Fibroblast of lung (primary cell): ENCODE measurements at regions not wholly inside any gene's neighbourhood (a gene's known extent, or its start where the extent isn't known, plus 50 kb on each side); places are given as distances from the start of the nearest gene placed in this dataset.

ENCODE experiments used
- DNase-seq, 2 donors: peaks; one replicate each; pipeline versions ENCODE4 v3.0.0 to v3.0.0-alpha.2; 2010; ENCODE audit warnings: low read depth in 2 of 2
- H2AFZ ChIP-seq: 2 replicates; pipeline ENCODE4 v1.5.1; 2012; ENCODE audit warnings: low read length, control low read depth, inconsistent platforms
- H3K27ac ChIP-seq: 2 replicates; pipeline ENCODE4 v1.5.1; 2011; ENCODE audit warnings: low read length, control low read depth; ENCODE audit not compliant: insufficient read depth
- H3K27me3 ChIP-seq: 2 replicates; pipeline ENCODE4 v1.5.1; 2011; ENCODE audit warnings: mild to moderate bottlenecking, low read length; ENCODE audit not compliant: control insufficient read depth, insufficient read depth
- H3K36me3 ChIP-seq: 2 replicates; pipeline ENCODE4 v1.5.1; 2011; ENCODE audit warnings: low read length; ENCODE audit not compliant: control insufficient read depth, insufficient read depth
- H3K4me1 ChIP-seq: 2 replicates; pipeline ENCODE4 v1.5.1; 2011; ENCODE audit warnings: low read length; ENCODE audit not compliant: control insufficient read depth, insufficient read depth; ENCODE audit errors: extremely low read depth
- H3K4me2 ChIP-seq: 2 replicates; pipeline ENCODE4 v1.5.1; 2011; ENCODE audit warnings: low read length, control low read depth; ENCODE audit not compliant: insufficient read depth; ENCODE audit errors: extremely low read depth
- H3K4me3 ChIP-seq, 4 experiments: fragments of 200-600 bp in 1 of 4; sonication (generic) in 1 of 4; replicated peaks in 1 of 4; 2 replicates each; pipeline ENCODE4 v1.5.1; 2011 to 2016; ENCODE audit warnings: low read length in 4 of 4, low read depth in 3 of 4, mild to moderate bottlenecking in 3 of 4, control low read depth in 2 of 4, inconsistent platforms in 1 of 4, mixed read lengths in 1 of 4; ENCODE audit not compliant: insufficient read depth in 1 of 4; ENCODE audit errors: control extremely low read depth in 1 of 4
- H3K79me2 ChIP-seq: 2 replicates; pipeline ENCODE4 v1.5.1; 2012; ENCODE audit warnings: mild to moderate bottlenecking, low read length, inconsistent platforms; ENCODE audit not compliant: control insufficient read depth, insufficient read depth
- H3K9ac ChIP-seq: 2 replicates; pipeline ENCODE4 v1.5.1; 2011; ENCODE audit warnings: mild to moderate bottlenecking, low read length, control low read depth; ENCODE audit not compliant: insufficient read depth
- H3K9me3 ChIP-seq: 2 replicates; pipeline ENCODE4 v1.5.1; 2012; ENCODE audit warnings: low read depth, low read length; ENCODE audit not compliant: control insufficient read depth, insufficient read depth
- H4K20me1 ChIP-seq: 2 replicates; pipeline ENCODE4 v1.5.1; 2011; ENCODE audit warnings: low read length; ENCODE audit not compliant: control insufficient read depth, insufficient read depth; ENCODE audit errors: extremely low read depth
- EZH2 ChIP-seq: IDR thresholded peaks from 2 replicates; pipeline ENCODE4 v1.5.1; 2012; ENCODE audit warnings: low read length, control low read depth, mild to moderate bottlenecking; ENCODE audit errors: missing control alignments
- TF ChIP-seq, protein P1 (sequence below), 2 donors: IDR thresholded peaks in 1 of 2; conservative IDR thresholded peaks in 1 of 2; 1 replicate in 1 of 2; 2 replicates in 1 of 2; pipeline ENCODE4 v1.5.1; 2011 to 2012; ENCODE audit warnings: low read length in 2 of 2, control low read depth in 1 of 2, inconsistent platforms in 1 of 2, low read depth in 1 of 2, mild to moderate bottlenecking in 1 of 2

DNA sequence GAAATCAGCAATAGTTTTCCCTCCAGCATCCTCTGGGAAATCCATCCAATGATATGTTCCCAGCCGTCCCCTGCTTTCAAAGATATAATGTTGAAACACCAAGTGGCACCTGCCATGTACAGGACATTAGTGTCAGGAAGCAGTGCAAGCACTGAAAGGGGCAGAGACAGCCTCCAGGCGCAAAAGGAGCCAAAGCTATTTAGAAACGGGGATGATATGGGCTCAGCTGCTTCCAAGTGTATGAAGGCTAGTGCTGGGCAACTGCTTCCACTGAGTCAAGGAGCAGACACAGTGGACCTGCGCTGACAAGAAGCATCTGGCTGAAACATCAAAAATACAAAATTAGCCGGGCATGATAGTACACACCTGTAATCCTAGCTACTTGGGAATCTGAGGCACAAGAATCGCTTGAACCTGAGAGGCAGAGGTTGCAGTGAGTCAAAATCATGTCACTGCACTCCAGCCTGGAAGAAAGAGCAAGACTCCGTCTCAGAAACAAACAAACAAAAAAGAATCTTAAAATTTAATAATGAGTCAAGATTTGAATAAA, 119.7 kb downstream of the AQP9 start:
- H3K36me3 ChIP-seq: no peaks in the 10 kb centered on the region
- H3K4me1 ChIP-seq: peaks cover 3% of the 10 kb centered on the region
- H3K79me2 ChIP-seq: no peaks in the 10 kb centered on the region
- no peaks in the 10 kb centered on the region for H3K9me3 ChIP-seq
- no peak for DNase-seq
- H2AFZ ChIP-seq: no peak overlapping the region
- H3K4me2 ChIP-seq: no peak overlapping the region
- no peak overlapping the region for H3K27ac ChIP-seq
- no peaks in the 10 kb centered on the region for H4K20me1 ChIP-seq
- TF ChIP-seq, protein P1, sequence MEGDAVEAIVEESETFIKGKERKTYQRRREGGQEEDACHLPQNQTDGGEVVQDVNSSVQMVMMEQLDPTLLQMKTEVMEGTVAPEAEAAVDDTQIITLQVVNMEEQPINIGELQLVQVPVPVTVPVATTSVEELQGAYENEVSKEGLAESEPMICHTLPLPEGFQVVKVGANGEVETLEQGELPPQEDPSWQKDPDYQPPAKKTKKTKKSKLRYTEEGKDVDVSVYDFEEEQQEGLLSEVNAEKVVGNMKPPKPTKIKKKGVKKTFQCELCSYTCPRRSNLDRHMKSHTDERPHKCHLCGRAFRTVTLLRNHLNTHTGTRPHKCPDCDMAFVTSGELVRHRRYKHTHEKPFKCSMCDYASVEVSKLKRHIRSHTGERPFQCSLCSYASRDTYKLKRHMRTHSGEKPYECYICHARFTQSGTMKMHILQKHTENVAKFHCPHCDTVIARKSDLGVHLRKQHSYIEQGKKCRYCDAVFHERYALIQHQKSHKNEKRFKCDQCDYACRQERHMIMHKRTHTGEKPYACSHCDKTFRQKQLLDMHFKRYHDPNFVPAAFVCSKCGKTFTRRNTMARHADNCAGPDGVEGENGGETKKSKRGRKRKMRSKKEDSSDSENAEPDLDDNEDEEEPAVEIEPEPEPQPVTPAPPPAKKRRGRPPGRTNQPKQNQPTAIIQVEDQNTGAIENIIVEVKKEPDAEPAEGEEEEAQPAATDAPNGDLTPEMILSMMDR (conservative IDR thresholded peaks at IDR 0.05 in 1 of 2, IDR thresholded peaks at IDR 0.05 in 1 of 2; ENCODE audit: low read depth in 1 of 2, low read length in 2 of 2): no peak
- TF ChIP-seq EZH2: no peak
- peaks cover 4% of the 10 kb centered on the region for H3K27me3 ChIP-seq
- H3K9ac ChIP-seq: no peak overlapping the region
- no peak overlapping the region for H3K4me3 ChIP-seq

DNA sequence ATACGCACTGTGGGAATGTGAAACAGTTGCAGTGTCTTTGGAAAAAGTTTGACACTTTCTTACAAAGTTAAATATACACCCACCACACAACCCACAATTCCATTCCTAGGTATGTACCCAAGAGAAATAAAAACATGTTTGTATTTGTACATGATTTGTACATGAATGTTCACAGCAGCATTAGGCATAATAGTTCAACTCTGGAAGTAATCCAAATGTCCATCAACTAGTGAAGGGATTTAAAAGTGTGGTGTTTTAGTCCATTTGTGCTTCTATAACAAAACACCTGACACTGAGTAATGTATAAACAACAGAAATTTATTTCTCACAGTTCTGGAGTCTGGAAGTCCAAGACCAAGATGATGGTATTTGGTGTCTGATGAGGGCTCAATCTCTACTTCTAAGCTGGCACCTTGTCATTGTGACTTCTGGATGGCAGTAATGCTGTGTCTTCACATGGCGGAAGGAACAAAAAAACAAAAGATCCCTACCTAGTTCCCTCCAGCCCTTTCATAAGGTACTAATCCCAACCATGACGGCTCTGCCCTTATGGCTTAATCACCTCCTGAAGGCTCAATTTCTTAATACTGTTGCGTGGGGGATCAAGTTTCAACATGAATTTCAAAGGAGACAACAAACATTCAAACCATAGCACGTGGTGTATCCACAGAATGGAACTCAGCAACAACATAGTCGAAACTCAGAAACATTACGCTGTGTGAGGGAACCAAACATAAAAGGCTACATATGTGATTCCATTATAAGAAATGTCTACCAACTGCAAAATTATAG, 120.5 kb downstream of the AQP9 start:
- no peak overlapping the region for H3K9ac ChIP-seq
- TF ChIP-seq EZH2: no peak
- TF ChIP-seq, protein P1 (conservative IDR thresholded peaks at IDR 0.05 in 1 of 2, IDR thresholded peaks at IDR 0.05 in 1 of 2; ENCODE audit: low read depth in 1 of 2, low read length in 2 of 2): no peak
- H2AFZ ChIP-seq: no peak overlapping the region
- no peaks in the 10 kb centered on the region for H3K79me2 ChIP-seq
- no peaks in the 10 kb centered on the region for H4K20me1 ChIP-seq
- DNase-seq: no peak
- no peak overlapping the region for H3K4me2 ChIP-seq
- H3K4me3 ChIP-seq: no peak overlapping the region
- peaks cover 4% of the 10 kb centered on the region for H3K27me3 ChIP-seq
- no peaks in the 10 kb centered on the region for H3K36me3 ChIP-seq
- H3K9me3 ChIP-seq: no peaks in the 10 kb centered on the region
- H3K4me1 ChIP-seq: peaks cover 3% of the 10 kb centered on the region
- no peak overlapping the region for H3K27ac ChIP-seq

DNA sequence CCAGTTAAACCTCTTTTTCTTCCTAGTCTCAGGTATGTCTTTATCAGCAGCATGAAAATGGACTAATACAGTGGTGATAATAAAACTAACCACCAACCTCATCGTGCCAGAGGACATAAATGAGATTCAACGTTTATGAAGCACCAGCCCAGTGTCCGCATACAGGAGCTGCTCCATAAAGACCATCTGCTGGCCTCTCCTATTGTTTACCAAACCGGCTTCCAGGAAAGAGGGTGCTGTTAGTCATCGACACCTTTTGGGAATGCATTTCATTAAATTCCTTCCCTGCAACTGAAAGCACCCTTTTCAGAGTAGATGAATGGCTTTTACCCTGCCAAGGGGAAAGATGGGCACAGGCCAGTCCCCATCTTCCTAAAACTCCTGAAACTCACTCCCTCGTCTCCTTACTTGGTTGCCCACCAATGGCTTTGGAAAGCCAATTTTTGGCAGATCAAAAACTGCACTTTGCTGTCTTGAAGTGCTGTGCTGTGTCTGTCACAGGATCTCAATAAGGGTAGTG, 122.1 kb downstream of the AQP9 start:
- Histone ChIP-seq H3K4me1 (peaks cover 3% of the 10 kb centered on the region), H2AFZ (no peak overlapping the region), H3K4me3 (no peak overlapping the region), H3K9me3 (no peaks in the 10 kb centered on the region), H3K27me3 (no peaks in the 10 kb centered on the region), H3K9ac (no peak overlapping the region), H3K79me2 (no peaks in the 10 kb centered on the region), H3K4me2 (no peak overlapping the region), H3K27ac (no peak overlapping the region), H4K20me1 (no peaks in the 10 kb centered on the region), H3K36me3 (no peaks in the 10 kb centered on the region)
- no peak for TF ChIP-seq EZH2
- TF ChIP-seq, protein P1 (conservative IDR thresholded peaks at IDR 0.05 in 1 of 2, IDR thresholded peaks at IDR 0.05 in 1 of 2; ENCODE audit: low read depth in 1 of 2, low read length in 2 of 2): no peak
- DNase-seq: peak in 1 of 2 donors; percentile 4
